ENCODE measurements at regions not wholly inside any gene's neighbourhood (a gene's known extent, or its start where the extent isn't known, plus 50 kb on each side); places are given as distances from the start of the nearest gene placed in this dataset.
A peak's percentile ranks its signal among the peaks of the same experiment; 100 is the strongest.

- Mint-ChIP-seq H3K36me3 (no peaks in the 10 kb centered on the region), H3K9me3 (no peaks in the 10 kb centered on the region), H3K4me1 (peaks cover 6% of the 10 kb centered on the region), H3K4me3 (no peak overlapping the region), H3K27me3 (ENCODE audit: insufficient read depth, low read depth) (no peaks in the 10 kb centered on the region), H3K27ac (no peak overlapping the region)
- H4K20me1 ChIP-seq (ENCODE audit: low read depth), result no peaks in the 10 kb centered on the region
- TF ChIP-seq EZH2 (IDR thresholded peaks at IDR 0.05), result no peak
- TF ChIP-seq EZH2phosphoT487 (IDR thresholded peaks at IDR 0.05), result no peak
- peaks cover 11% of the 10 kb centered on the region for H3K4me1 ChIP-seq
- no peak for DNase-seq (ENCODE audit: low spot score)
- no peaks in the 10 kb centered on the region for H3K27me3 ChIP-seq
- no peak overlapping the region for H3K27ac ChIP-seq
- H3K4me2 ChIP-seq, result no peak overlapping the region
- H3K9ac ChIP-seq, result no peak overlapping the region
- H3F3A ChIP-seq (ENCODE audit: low read depth), result no peaks in the 10 kb centered on the region
- H3K79me2 ChIP-seq (ENCODE audit: low read depth), result no peaks in the 10 kb centered on the region
- H2AFZ ChIP-seq (replicated peaks), result no peak overlapping the region
- H3K4me3 ChIP-seq, result no peak overlapping the region
- H3K36me3 ChIP-seq, result no peaks in the 10 kb centered on the region
- H3K9me3 ChIP-seq (ENCODE audit: low read depth), result no peaks in the 10 kb centered on the region
Measured at GRCh38 chr13:85564598-85564997, 234.6 kb downstream of the SLITRK6 start.

- no peak for DNase-seq (ENCODE audit: low spot score)
- no peaks in the 10 kb centered on the region for H3K4me1 Mint-ChIP-seq
- H3K27me3 ChIP-seq, result no peaks in the 10 kb centered on the region
Measured at GRCh38 chr13:85562282-85562681, 236.9 kb downstream of the SLITRK6 start.

GRCh38 chr13:85557691-85558467, 241.3 kb downstream of the SLITRK6 start:
- Mint-ChIP-seq H3K27me3 (ENCODE audit: insufficient read depth, low read depth) (no peaks in the 10 kb centered on the region), H3K4me3 (no peak overlapping the region), H3K27ac (no peak overlapping the region), H3K9me3 (no peaks in the 10 kb centered on the region), H3K4me1 (no peaks in the 10 kb centered on the region), H3K36me3 (no peaks in the 10 kb centered on the region)
- Histone ChIP-seq H3K4me3 (no peak overlapping the region), H3K27me3 (no peaks in the 10 kb centered on the region), H3K36me3 (no peaks in the 10 kb centered on the region), H3K4me2 (no peak overlapping the region), H2AFZ (replicated peaks) (peak overlapping the region; percentile 72), H3K4me1 (no peaks in the 10 kb centered on the region), H3K79me2 (ENCODE audit: low read depth) (no peaks in the 10 kb centered on the region), H3K9me3 (ENCODE audit: low read depth) (no peaks in the 10 kb centered on the region), H4K20me1 (ENCODE audit: low read depth) (no peaks in the 10 kb centered on the region), H3F3A (ENCODE audit: low read depth) (no peaks in the 10 kb centered on the region), H3K9ac (no peak overlapping the region), H3K27ac (no peak overlapping the region)
- no peak for DNase-seq (ENCODE audit: low spot score)
- TF ChIP-seq CTCF (IDR thresholded peaks at IDR 0.05) (no peak), EZH2 (IDR thresholded peaks at IDR 0.05) (no peak), EZH2phosphoT487 (IDR thresholded peaks at IDR 0.05) (no peak)

More at GRCh38 chr13:85562282-85562681, 236.9 kb downstream of the SLITRK6 start:
- Histone ChIP-seq H3K36me3 (no peaks in the 10 kb centered on the region), H3K4me2 (no peak overlapping the region), H3K4me3 (no peak overlapping the region), H3F3A (ENCODE audit: low read depth) (no peaks in the 10 kb centered on the region), H3K9ac (no peak overlapping the region), H2AFZ (replicated peaks) (no peak overlapping the region), H3K79me2 (ENCODE audit: low read depth) (no peaks in the 10 kb centered on the region), H3K27ac (no peak overlapping the region), H4K20me1 (ENCODE audit: low read depth) (no peaks in the 10 kb centered on the region), H3K4me1 (peaks cover under 1% of the 10 kb centered on the region), H3K9me3 (ENCODE audit: low read depth) (no peaks in the 10 kb centered on the region)
- H3K36me3 Mint-ChIP-seq, result no peaks in the 10 kb centered on the region
- H3K27ac Mint-ChIP-seq, result no peak overlapping the region
- no peak overlapping the region for H3K4me3 Mint-ChIP-seq
- H3K9me3 Mint-ChIP-seq, result no peaks in the 10 kb centered on the region
- no peak for TF ChIP-seq EZH2phosphoT487 (IDR thresholded peaks at IDR 0.05)
- TF ChIP-seq CTCF (IDR thresholded peaks at IDR 0.05), result no peak
- TF ChIP-seq EZH2 (IDR thresholded peaks at IDR 0.05), result no peak
- no peaks in the 10 kb centered on the region for H3K27me3 Mint-ChIP-seq (ENCODE audit: insufficient read depth, low read depth)

- Mint-ChIP-seq H3K9me3 (peaks cover 8% of the 10 kb centered on the region), H3K4me1 (peaks cover 1% of the 10 kb centered on the region), H3K4me3 (no peak overlapping the region), H3K27ac (no peak overlapping the region), H3K36me3 (no peaks in the 10 kb centered on the region), H3K27me3 (ENCODE audit: insufficient read depth, low read depth) (no peaks in the 10 kb centered on the region)
- H3K79me2 ChIP-seq (ENCODE audit: low read depth), result no peaks in the 10 kb centered on the region
- no peak overlapping the region for H3K9ac ChIP-seq
- peaks cover under 1% of the 10 kb centered on the region for H3K4me1 ChIP-seq
- no peaks in the 10 kb centered on the region for H3K27me3 ChIP-seq
- no peak overlapping the region for H3K27ac ChIP-seq
- no peaks in the 10 kb centered on the region for H3K9me3 ChIP-seq (ENCODE audit: low read depth)
- H4K20me1 ChIP-seq (ENCODE audit: low read depth), result no peaks in the 10 kb centered on the region
- TF ChIP-seq EZH2phosphoT487 (IDR thresholded peaks at IDR 0.05) (no peak), CTCF (IDR thresholded peaks at IDR 0.05) (no peak), EZH2 (IDR thresholded peaks at IDR 0.05) (no peak)
- no peak overlapping the region for H3K4me3 ChIP-seq
- no peak overlapping the region for H2AFZ ChIP-seq (replicated peaks)
- H3F3A ChIP-seq (ENCODE audit: low read depth), result no peaks in the 10 kb centered on the region
- H3K36me3 ChIP-seq, result no peaks in the 10 kb centered on the region
- DNase-seq (ENCODE audit: low spot score), result no peak
- no peak overlapping the region for H3K4me2 ChIP-seq
Measured at GRCh38 chr13:85551012-85551411, 248.2 kb downstream of the SLITRK6 start.
